ENCODE measurements at regions not wholly inside any gene's neighbourhood (a gene's known extent, or its start where the extent isn't known, plus 50 kb on each side); places are given as distances from the start of the nearest gene placed in this dataset.

- Histone ChIP-seq H3K27ac (no peak overlapping the region), H3K4me1 (no peaks in the 10 kb centered on the region), H3K27me3 (no peaks in the 10 kb centered on the region), H3K36me3 (no peaks in the 10 kb centered on the region), H3K9me3 (no peaks in the 10 kb centered on the region), H3K4me3 (no peak overlapping the region)
- WGBS, 2 donors (ENCODE audit: low coverage in 1 of 2) = 60 to 71% methylated on average over 2 of the region's 2 CpGs
- TF ChIP-seq POLR2AphosphoS5 (IDR thresholded peaks at IDR 0.05) (no peak), CTCF (IDR thresholded peaks at IDR 0.05) (no peak), POLR2A (IDR thresholded peaks at IDR 0.05) (no peak), EP300 (IDR thresholded peaks at IDR 0.05; ENCODE audit: low read depth) (no peak)
- in situ Hi-C loops (cut with MboI; ENCODE audit: low pct_ligation_motif_present in 1 of 4, low pct_unique_long_range_greater_than_20kb in 1 of 4, low sequenced_read_pairs in 3 of 4) = no loop called here
- DNase-seq = no peak
- intact Hi-C loops (cut with DNase I; ENCODE audit: low total_unique reads) = no loop called here
These were observed 349.3 kb downstream of the FBXO8 start for GRCh38 chr4:173934201-173934600.

GRCh38 chr4:173932701-173933100, 350.8 kb downstream of the FBXO8 start:
- H3K27me3 ChIP-seq = no peaks in the 10 kb centered on the region
- DNase-seq = no peak
- H3K4me1 ChIP-seq = no peaks in the 10 kb centered on the region
- intact Hi-C loops (cut with DNase I; ENCODE audit: low total_unique reads) = no loop called here
- H3K4me3 ChIP-seq = no peak overlapping the region
- H3K27ac ChIP-seq = no peak overlapping the region
- TF ChIP-seq POLR2A (IDR thresholded peaks at IDR 0.05) = no peak
- no peak for TF ChIP-seq EP300 (IDR thresholded peaks at IDR 0.05; ENCODE audit: low read depth)
- TF ChIP-seq POLR2AphosphoS5 (IDR thresholded peaks at IDR 0.05) = no peak
- TF ChIP-seq CTCF (IDR thresholded peaks at IDR 0.05) = no peak
- no peaks in the 10 kb centered on the region for H3K36me3 ChIP-seq
- H3K9me3 ChIP-seq = no peaks in the 10 kb centered on the region
- WGBS, 2 donors (ENCODE audit: low coverage in 1 of 2) = 81 to 93% methylated on average over 1 to 2 of the region's 2 CpGs
- in situ Hi-C loops (cut with MboI; ENCODE audit: low pct_ligation_motif_present in 1 of 4, low pct_unique_long_range_greater_than_20kb in 1 of 4, low sequenced_read_pairs in 3 of 4) = no loop called here

- WGBS, 2 donors (ENCODE audit: low coverage in 1 of 2) = 76 to 78% methylated on average over 8 of the region's 8 CpGs
- Histone ChIP-seq H3K36me3 (no peaks in the 10 kb centered on the region), H3K27ac (peak overlapping the region in 1 of 4 donors; percentile 2), H3K9me3 (no peaks in the 10 kb centered on the region), H3K4me3 (no peak overlapping the region), H3K27me3 (no peaks in the 10 kb centered on the region), H3K4me1 (peaks cover 0 to under 1% (median 0%) of the 10 kb centered on the region in 4 donors)
- no peak for DNase-seq
- intact Hi-C loops (cut with DNase I; ENCODE audit: low total_unique reads) (no loop called here), in situ Hi-C loops (cut with MboI; ENCODE audit: low pct_ligation_motif_present in 1 of 4, low pct_unique_long_range_greater_than_20kb in 1 of 4, low sequenced_read_pairs in 3 of 4) (no loop called here)
- TF ChIP-seq CTCF (IDR thresholded peaks at IDR 0.05) = no peak
- TF ChIP-seq POLR2AphosphoS5 (IDR thresholded peaks at IDR 0.05) = no peak
- TF ChIP-seq EP300 (IDR thresholded peaks at IDR 0.05; ENCODE audit: low read depth) = no peak
- TF ChIP-seq POLR2A (IDR thresholded peaks at IDR 0.05) = no peak
These were observed 353.0 kb downstream of the FBXO8 start for GRCh38 chr4:173930329-173930967.

- Histone ChIP-seq H3K27ac (peak overlapping the region in 1 of 4 donors; percentile 2), H3K27me3 (no peaks in the 10 kb centered on the region), H3K9me3 (no peaks in the 10 kb centered on the region), H3K36me3 (no peaks in the 10 kb centered on the region), H3K4me1 (peaks cover 0 to 6% (median 2%) of the 10 kb centered on the region in 4 donors), H3K4me3 (no peak overlapping the region)
- TF ChIP-seq EP300 (IDR thresholded peaks at IDR 0.05; ENCODE audit: low read depth) (no peak), CTCF (IDR thresholded peaks at IDR 0.05) (no peak)
- 64 to 71% methylated on average over 3 of the region's 3 CpGs for WGBS, 2 donors (ENCODE audit: low coverage in 1 of 2)
- in situ Hi-C loops (cut with MboI; ENCODE audit: low pct_ligation_motif_present in 1 of 4, low pct_unique_long_range_greater_than_20kb in 1 of 4, low sequenced_read_pairs in 3 of 4) = no loop called here
- DNase-seq = no peak
- intact Hi-C loops (cut with DNase I; ENCODE audit: low total_unique reads) = loop anchor here (10.0 kb wide), 1 partner anchor 395 kb away; the partner anchor contains the start of gene HAND2
These were observed 353.5 kb downstream of the FBXO8 start for GRCh38 chr4:173929921-173930320.

Data from transverse colon (tissue), 4 donors.